ENCODE measurements at regions not wholly inside any gene's neighbourhood (a gene's known extent, or its start where the extent isn't known, plus 50 kb on each side); places are given as distances from the start of the nearest gene placed in this dataset.

DNA sequence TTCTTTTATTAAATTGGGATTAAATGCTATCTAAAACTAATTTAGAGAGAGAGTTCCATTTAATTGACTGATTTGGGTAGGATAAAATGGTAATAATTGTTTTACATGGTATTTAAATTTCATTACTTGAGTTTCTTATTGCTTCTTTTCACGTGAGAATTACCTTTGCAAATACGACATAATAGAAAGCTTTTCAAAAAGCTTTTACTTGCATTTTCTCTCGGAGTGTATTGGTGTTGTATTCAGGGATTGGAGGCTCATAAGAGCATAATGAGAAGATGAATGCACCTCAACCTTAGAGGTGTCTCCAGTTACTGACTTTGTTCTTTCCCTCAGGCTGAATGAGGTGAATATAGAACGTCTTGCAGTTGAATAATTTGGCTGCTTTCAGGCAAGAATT is 67.4 kb upstream of the CPHXL start:
- ATAC-seq = no peak
- Mint-ChIP-seq H3K36me3 (ENCODE audit: low read depth) (no peaks in the 10 kb centered on the region), H3K4me3 (no peak overlapping the region), H3K4me1 (ENCODE audit: low read depth) (no peaks in the 10 kb centered on the region), H3K9me3 (no peaks in the 10 kb centered on the region), H3K27me3 (peaks cover 9% of the 10 kb centered on the region), H3K27ac (no peak overlapping the region)
- intact Hi-C loops (cut with micrococcal nuclease) = no loop called here
- POLR2A ChIA-PET = no interaction called here
- no peak for DNase-seq
- TF ChIP-seq, protein P1, sequence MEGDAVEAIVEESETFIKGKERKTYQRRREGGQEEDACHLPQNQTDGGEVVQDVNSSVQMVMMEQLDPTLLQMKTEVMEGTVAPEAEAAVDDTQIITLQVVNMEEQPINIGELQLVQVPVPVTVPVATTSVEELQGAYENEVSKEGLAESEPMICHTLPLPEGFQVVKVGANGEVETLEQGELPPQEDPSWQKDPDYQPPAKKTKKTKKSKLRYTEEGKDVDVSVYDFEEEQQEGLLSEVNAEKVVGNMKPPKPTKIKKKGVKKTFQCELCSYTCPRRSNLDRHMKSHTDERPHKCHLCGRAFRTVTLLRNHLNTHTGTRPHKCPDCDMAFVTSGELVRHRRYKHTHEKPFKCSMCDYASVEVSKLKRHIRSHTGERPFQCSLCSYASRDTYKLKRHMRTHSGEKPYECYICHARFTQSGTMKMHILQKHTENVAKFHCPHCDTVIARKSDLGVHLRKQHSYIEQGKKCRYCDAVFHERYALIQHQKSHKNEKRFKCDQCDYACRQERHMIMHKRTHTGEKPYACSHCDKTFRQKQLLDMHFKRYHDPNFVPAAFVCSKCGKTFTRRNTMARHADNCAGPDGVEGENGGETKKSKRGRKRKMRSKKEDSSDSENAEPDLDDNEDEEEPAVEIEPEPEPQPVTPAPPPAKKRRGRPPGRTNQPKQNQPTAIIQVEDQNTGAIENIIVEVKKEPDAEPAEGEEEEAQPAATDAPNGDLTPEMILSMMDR (IDR thresholded peaks at IDR 0.05) = no peak
- CTCF ChIA-PET = no interaction called here

GRCh38 chr16:75794426-75794825 is 68.1 kb upstream of the CPHXL start:
- no peak for ATAC-seq
- Mint-ChIP-seq H3K36me3 (ENCODE audit: low read depth) (no peaks in the 10 kb centered on the region), H3K9me3 (no peaks in the 10 kb centered on the region), H3K27me3 (peaks cover 9% of the 10 kb centered on the region), H3K4me1 (ENCODE audit: low read depth) (no peaks in the 10 kb centered on the region), H3K27ac (no peak overlapping the region), H3K4me3 (no peak overlapping the region)
- ChIA-PET CTCF (no interaction called here), POLR2A (no interaction called here)
- TF ChIP-seq, protein P1 (IDR thresholded peaks at IDR 0.05) = no peak
- intact Hi-C loops (cut with micrococcal nuclease) = no loop called here
- no peak for DNase-seq

DNA sequence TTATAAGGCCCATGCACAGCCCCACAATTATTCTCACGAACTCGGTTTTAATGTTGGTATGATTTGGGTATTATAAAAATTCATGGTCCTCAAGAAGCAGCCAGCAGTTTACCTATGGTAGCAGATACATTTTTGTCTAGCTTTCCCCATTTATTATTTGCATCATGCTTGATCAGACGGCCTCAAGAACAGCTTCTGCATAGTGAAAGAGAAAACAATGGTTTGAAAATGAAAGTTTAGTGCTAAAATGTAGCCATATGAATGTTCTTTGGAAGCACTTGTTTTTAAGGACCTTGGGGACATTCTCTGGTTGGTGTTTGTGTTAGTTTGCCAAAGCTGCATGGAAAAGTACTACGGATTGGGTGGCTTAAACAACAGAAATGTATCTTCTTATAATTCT is 72.4 kb upstream of the CPHXL start:
- intact Hi-C loops (cut with micrococcal nuclease) = no loop called here
- CTCF ChIA-PET = interaction anchor here (0.9 to 1.4 kb wide), 2 partner anchors 10 to 1371 kb away, joined by 3 to 6 read pairs; no protein-coding TSS in a partner anchor

GRCh38 chr16:75801307-75801706 is 75.0 kb upstream of the CPHXL start:
- Mint-ChIP-seq H3K4me3 (no peak overlapping the region), H3K9me3 (no peaks in the 10 kb centered on the region), H3K36me3 (ENCODE audit: low read depth) (no peaks in the 10 kb centered on the region), H3K27me3 (peaks cover 8% of the 10 kb centered on the region), H3K27ac (no peak overlapping the region), H3K4me1 (ENCODE audit: low read depth) (no peaks in the 10 kb centered on the region)
- intact Hi-C loops (cut with micrococcal nuclease) = no loop called here
- no peak for ATAC-seq
- CTCF ChIA-PET = no interaction called here
- TF ChIP-seq, protein P1 (IDR thresholded peaks at IDR 0.05) = no peak
- DNase-seq = no peak
- POLR2A ChIA-PET = no interaction called here

More for the DNA sequence above, 72.4 kb upstream of the CPHXL start:
- H3K9me3 Mint-ChIP-seq = no peaks in the 10 kb centered on the region
- ATAC-seq (no peak), DNase-seq (no peak)
- H3K4me3 Mint-ChIP-seq = no peak overlapping the region
- no peaks in the 10 kb centered on the region for H3K4me1 Mint-ChIP-seq (ENCODE audit: low read depth)
- H3K36me3 Mint-ChIP-seq (ENCODE audit: low read depth) = no peaks in the 10 kb centered on the region
- POLR2A ChIA-PET = no interaction called here
- TF ChIP-seq, protein P1 (IDR thresholded peaks at IDR 0.05) = no peak
- no peak overlapping the region for H3K27ac Mint-ChIP-seq
- peaks cover 9% of the 10 kb centered on the region for H3K27me3 Mint-ChIP-seq

DNA sequence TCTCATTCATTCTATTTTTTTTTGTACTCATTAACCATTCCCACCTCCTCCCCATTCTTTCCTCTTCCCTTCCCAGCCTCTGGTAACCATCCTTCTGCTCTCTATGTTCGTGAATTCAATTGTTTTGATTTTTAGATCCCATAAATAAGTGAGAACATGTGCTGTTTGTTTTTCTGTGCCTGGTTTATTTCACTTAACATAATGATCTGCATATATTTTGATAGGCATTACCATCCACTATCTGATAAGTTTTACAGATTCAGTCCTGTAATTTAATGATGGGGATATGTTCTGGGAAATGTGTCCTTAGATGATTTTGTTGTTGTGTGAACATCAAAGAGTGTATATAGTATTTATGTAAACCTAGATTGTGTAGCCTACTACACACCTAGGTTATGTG is 77.5 kb upstream of the CPHXL start:
- intact Hi-C loops (cut with micrococcal nuclease) = no loop called here
- TF ChIP-seq, protein P1 (IDR thresholded peaks at IDR 0.05) = no peak
- H3K27ac Mint-ChIP-seq = no peak overlapping the region
- ChIA-PET CTCF (no interaction called here), POLR2A (no interaction called here)
- DNase-seq = no peak
- no peak overlapping the region for H3K4me3 Mint-ChIP-seq
- no peaks in the 10 kb centered on the region for H3K36me3 Mint-ChIP-seq (ENCODE audit: low read depth)
- H3K4me1 Mint-ChIP-seq (ENCODE audit: low read depth) = no peaks in the 10 kb centered on the region
- H3K27me3 Mint-ChIP-seq = peaks cover 7% of the 10 kb centered on the region
- no peaks in the 10 kb centered on the region for H3K9me3 Mint-ChIP-seq
- ATAC-seq = no peak

All from activated CD8-positive, alpha-beta T cell treated with anti-CD3 and anti-CD28 coated beads for 36 hours (primary cell).